Memory B cell (primary cell): ENCODE measurements at regions not wholly inside any gene's neighbourhood (a gene's known extent, or its start where the extent isn't known, plus 50 kb on each side); places are given as distances from the start of the nearest gene placed in this dataset.
"Not testable (repeated sequence)": the region's sequence is repeated elsewhere in the genome, so short reads cannot be mapped to it uniquely, and the experiment has no call there.

Experiments
- ATAC-seq: fragments of 150-1000 bp; cut with Tn5 transposase; 2 replicates; pipeline ENCODE4 v1.10.0; 2021; ENCODE audit warnings: low read depth, mild to moderate bottlenecking, moderate library complexity
- DNase-seq, 2 donors: peaks; one replicate each; pipeline ENCODE4 v3.0.0; 2022; ENCODE audit warnings: low spot score in 2 of 2
- H3K27ac Mint-ChIP-seq: one replicate; pipeline ENCODE4 v1.8.0; 2022; ENCODE audit warnings: mild to moderate bottlenecking, moderate library complexity, mixed read lengths
- H3K27me3 Mint-ChIP-seq: one replicate; pipeline ENCODE4 v1.8.0; 2022; ENCODE audit warnings: mixed read lengths
- H3K36me3 Mint-ChIP-seq: one replicate; pipeline ENCODE4 v1.8.0; 2022; ENCODE audit warnings: mild to moderate bottlenecking, mixed read lengths
- H3K4me1 Mint-ChIP-seq: one replicate; pipeline ENCODE4 v1.8.0; 2022; ENCODE audit warnings: mixed read lengths
- H3K4me3 Mint-ChIP-seq: one replicate; pipeline ENCODE4 v1.8.0; 2022; ENCODE audit warnings: mild to moderate bottlenecking, moderate library complexity, mixed read lengths
- H3K9me3 Mint-ChIP-seq: one replicate; pipeline ENCODE4 v1.8.0; 2022; ENCODE audit warnings: mixed read lengths

DNA sequence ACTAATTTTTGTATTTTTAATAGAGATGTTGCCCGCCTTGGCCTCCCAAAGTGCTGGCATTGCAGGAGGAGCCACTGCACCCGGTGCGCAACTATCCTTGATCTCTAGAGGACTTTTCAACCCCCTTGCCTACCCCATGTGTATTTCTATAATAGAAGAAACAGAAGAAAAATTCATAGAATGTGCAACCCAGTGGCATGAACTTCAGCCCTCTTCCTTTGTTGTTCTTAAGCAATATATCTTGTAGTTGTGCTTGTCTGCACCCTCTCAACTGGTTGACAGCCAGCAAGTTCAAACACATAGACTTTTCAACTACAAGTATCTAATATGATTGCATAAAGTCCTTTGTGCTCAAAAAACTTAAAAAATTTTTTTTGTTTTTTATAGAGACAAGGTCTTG, 72.3 kb upstream of the NCOA3 start:
- Mint-ChIP-seq H3K27me3 (no peaks in the 10 kb centered on the region), H3K4me1 (peaks cover 14% of the 10 kb centered on the region), H3K9me3 (peaks cover 2% of the 10 kb centered on the region), H3K4me3 (no peak overlapping the region), H3K36me3 (peaks cover 5% of the 10 kb centered on the region), H3K27ac (no peak overlapping the region)
- no peak for ATAC-seq
- no peak for DNase-seq

GRCh38 chr20:47430862-47431588, 70.7 kb upstream of the NCOA3 start:
- ATAC-seq (no peak), DNase-seq (no peak)
- Mint-ChIP-seq H3K36me3 (peaks cover 5% of the 10 kb centered on the region), H3K27ac (no peak overlapping the region), H3K9me3 (peaks cover 2% of the 10 kb centered on the region), H3K4me3 (no peak overlapping the region), H3K4me1 (peaks cover 14% of the 10 kb centered on the region), H3K27me3 (no peaks in the 10 kb centered on the region)

- H3K27ac Mint-ChIP-seq, result peak overlapping the region; percentile 91
- H3K36me3 Mint-ChIP-seq, result peaks cover under 1% of the 10 kb centered on the region
- no peak for DNase-seq
- peaks cover 13% of the 10 kb centered on the region for H3K4me1 Mint-ChIP-seq
- peak overlapping the region; percentile 14 for H3K4me3 Mint-ChIP-seq
- no peak for ATAC-seq
- H3K9me3 Mint-ChIP-seq, result no peaks in the 10 kb centered on the region
- H3K27me3 Mint-ChIP-seq, result no peaks in the 10 kb centered on the region
Observed at GRCh38 chr20:47432834-47433210, 68.9 kb upstream of the NCOA3 start.

GRCh38 chr20:47434128-47434779, 67.4 kb upstream of the NCOA3 start:
- Mint-ChIP-seq H3K27ac (peak overlapping the region; percentile 91), H3K4me3 (peak overlapping the region; percentile 57), H3K4me1 (peaks cover 19% of the 10 kb centered on the region)
- ATAC-seq, H3K36me3 Mint-ChIP-seq, DNase-seq, H3K27me3 Mint-ChIP-seq, H3K9me3 Mint-ChIP-seq: not testable (repeated sequence)

- H3K27me3 Mint-ChIP-seq, result no peaks in the 10 kb centered on the region
- ATAC-seq, result peak; percentile 81
- no peaks in the 10 kb centered on the region for H3K36me3 Mint-ChIP-seq
- DNase-seq, result peak; percentile 63 to 73
- peak overlapping the region; percentile 36 for H3K4me3 Mint-ChIP-seq
- peak overlapping the region; percentile 99 for H3K27ac Mint-ChIP-seq
- H3K9me3 Mint-ChIP-seq, result no peaks in the 10 kb centered on the region
- H3K4me1 Mint-ChIP-seq, result peaks cover 21% of the 10 kb centered on the region
Observed at GRCh38 chr20:47438464-47439381, 63.0 kb upstream of the NCOA3 start.

- Mint-ChIP-seq H3K27me3 (no peaks in the 10 kb centered on the region), H3K27ac (peak overlapping the region; percentile 99), H3K9me3 (no peaks in the 10 kb centered on the region), H3K4me1 (peaks cover 18% of the 10 kb centered on the region), H3K36me3 (no peaks in the 10 kb centered on the region), H3K4me3 (no peak overlapping the region)
- no peak for ATAC-seq
- DNase-seq, result no peak
Observed at GRCh38 chr20:47440857-47441773, 60.6 kb upstream of the NCOA3 start.

- H3K27ac Mint-ChIP-seq, result peak overlapping the region; percentile 99
- no peaks in the 10 kb centered on the region for H3K27me3 Mint-ChIP-seq
- DNase-seq, result no peak
- no peak for ATAC-seq
- peaks cover 18% of the 10 kb centered on the region for H3K4me1 Mint-ChIP-seq
- no peak overlapping the region for H3K4me3 Mint-ChIP-seq
- no peaks in the 10 kb centered on the region for H3K9me3 Mint-ChIP-seq
- no peaks in the 10 kb centered on the region for H3K36me3 Mint-ChIP-seq
Observed at GRCh38 chr20:47441774-47442150, 59.9 kb upstream of the NCOA3 start.

- H3K9me3 Mint-ChIP-seq, DNase-seq, H3K36me3 Mint-ChIP-seq, ATAC-seq, H3K4me3 Mint-ChIP-seq, H3K27me3 Mint-ChIP-seq: not testable (repeated sequence)
- Mint-ChIP-seq H3K4me1 (peaks cover 18% of the 10 kb centered on the region), H3K27ac (peak overlapping the region; percentile 53)
Observed at GRCh38 chr20:47443060-47443459, 58.6 kb upstream of the NCOA3 start.

- peaks cover 14% of the 10 kb centered on the region for H3K4me1 Mint-ChIP-seq
Observed at GRCh38 chr20:47444584-47444983, 57.1 kb upstream of the NCOA3 start.

GRCh38 chr20:47445291-47445690, 56.4 kb upstream of the NCOA3 start:
- no peak for DNase-seq

More at GRCh38 chr20:47444584-47444983, 57.1 kb upstream of the NCOA3 start:
- no peaks in the 10 kb centered on the region for H3K27me3 Mint-ChIP-seq
- H3K9me3 Mint-ChIP-seq, result no peaks in the 10 kb centered on the region
- ATAC-seq (no peak), DNase-seq (no peak)
- no peak overlapping the region for H3K27ac Mint-ChIP-seq
- H3K36me3 Mint-ChIP-seq, result no peaks in the 10 kb centered on the region
- H3K4me3 Mint-ChIP-seq, result no peak overlapping the region

DNA sequence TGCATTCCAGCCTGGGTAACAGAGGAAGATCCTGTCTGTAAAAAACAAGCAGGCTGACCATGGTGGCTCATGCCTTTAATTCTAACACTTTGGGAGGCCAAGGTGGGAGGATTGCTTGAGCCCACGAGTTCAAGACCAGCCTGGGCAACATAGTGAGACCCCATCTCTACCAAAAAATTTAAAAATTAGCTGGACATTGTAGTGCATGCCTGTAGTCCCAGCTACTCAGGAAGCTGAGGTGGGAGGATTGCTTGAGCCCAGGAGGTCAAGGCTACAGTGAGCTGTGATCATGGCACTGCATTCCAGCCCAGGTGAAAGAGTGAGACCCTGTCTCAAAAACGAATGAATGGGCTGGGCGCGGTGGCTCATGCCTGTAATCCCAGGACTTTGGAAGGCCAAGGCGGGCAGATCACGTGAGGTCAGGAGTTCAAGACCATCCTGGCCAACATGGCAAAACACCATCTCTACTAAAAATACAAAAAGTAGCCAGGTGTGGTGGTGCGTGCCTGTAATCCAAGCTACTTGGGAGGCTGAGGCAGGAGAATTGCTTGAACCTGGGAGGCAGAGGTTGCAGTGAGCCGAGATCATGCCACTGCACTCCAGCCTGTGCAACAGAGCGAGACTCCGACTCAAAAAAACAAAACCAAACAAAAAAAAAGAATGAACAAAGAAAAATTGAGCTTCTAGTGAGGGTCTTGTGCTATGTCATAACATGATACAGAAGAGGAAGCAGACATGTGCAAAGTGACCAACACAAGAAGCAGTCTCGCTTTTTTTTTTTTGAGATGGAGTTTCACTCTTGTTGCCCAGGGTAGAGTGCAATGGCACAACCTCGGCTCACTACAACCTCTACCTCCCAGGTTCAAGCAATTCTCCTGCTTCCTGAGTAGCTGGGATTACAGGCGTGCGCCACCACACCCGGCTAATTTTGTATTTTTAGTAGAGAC, 54.1 kb upstream of the NCOA3 start:
- not testable (repeated sequence) for H3K27ac Mint-ChIP-seq, H3K27me3 Mint-ChIP-seq, ATAC-seq, DNase-seq, H3K36me3 Mint-ChIP-seq, H3K4me3 Mint-ChIP-seq, H3K4me1 Mint-ChIP-seq, H3K9me3 Mint-ChIP-seq

More at GRCh38 chr20:47445291-47445690, 56.4 kb upstream of the NCOA3 start:
- H3K4me3 Mint-ChIP-seq, result no peak overlapping the region
- no peak for ATAC-seq
- peaks cover 13% of the 10 kb centered on the region for H3K4me1 Mint-ChIP-seq
- H3K27me3 Mint-ChIP-seq, result no peaks in the 10 kb centered on the region
- H3K36me3 Mint-ChIP-seq, result no peaks in the 10 kb centered on the region
- no peaks in the 10 kb centered on the region for H3K9me3 Mint-ChIP-seq
- no peak overlapping the region for H3K27ac Mint-ChIP-seq

GRCh38 chr20:47448429-47448828, 53.3 kb upstream of the NCOA3 start:
- DNase-seq (no peak), ATAC-seq (no peak)
- H3K4me3 Mint-ChIP-seq, result no peak overlapping the region
- H3K4me1 Mint-ChIP-seq, result peaks cover 14% of the 10 kb centered on the region
- H3K27me3 Mint-ChIP-seq, result no peaks in the 10 kb centered on the region
- H3K9me3 Mint-ChIP-seq, result no peaks in the 10 kb centered on the region
- H3K27ac Mint-ChIP-seq, result no peak overlapping the region
- H3K36me3 Mint-ChIP-seq, result no peaks in the 10 kb centered on the region

- ATAC-seq, result no peak
- Mint-ChIP-seq H3K4me3 (no peak overlapping the region), H3K36me3 (no peaks in the 10 kb centered on the region), H3K4me1 (peaks cover 24% of the 10 kb centered on the region), H3K9me3 (no peaks in the 10 kb centered on the region), H3K27ac (no peak overlapping the region), H3K27me3 (no peaks in the 10 kb centered on the region)
- no peak for DNase-seq
Observed at GRCh38 chr20:47451602-47451904, 50.1 kb upstream of the NCOA3 start.
